CD4-positive, alpha-beta T cell treated with Interleukin-4 for 1 hour (primary cell): ENCODE measurements at regions not wholly inside any gene's neighbourhood (a gene's known extent, or its start where the extent isn't known, plus 50 kb on each side); places are given as distances from the start of the nearest gene placed in this dataset.

Source experiments
- DNase-seq, 2 donors: peaks; one replicate each; pipeline ENCODE4 v3.0.0-alpha.2; 2020 to 2022

GRCh38 chr5:24272741-24273140, 372.0 kb downstream of the CDH10 start:
- DNase-seq = peak in 1 of 2 donors; percentile 15

GRCh38 chr5:24280215-24280614, 364.6 kb downstream of the CDH10 start:
- no peak for DNase-seq

- no peak for DNase-seq
Observed at GRCh38 chr5:24281818-24282217, 363.0 kb downstream of the CDH10 start.

- DNase-seq = no peak
Observed at GRCh38 chr5:24289582-24290335, 355.0 kb downstream of the CDH10 start.

GRCh38 chr5:24290536-24290935, 354.2 kb downstream of the CDH10 start:
- DNase-seq = no peak

- DNase-seq = no peak
Observed at GRCh38 chr5:24291916-24292315, 352.9 kb downstream of the CDH10 start.

GRCh38 chr5:24294333-24294732, 350.4 kb downstream of the CDH10 start:
- no peak for DNase-seq

- DNase-seq = no peak
Observed at GRCh38 chr5:24314106-24314505, 330.7 kb downstream of the CDH10 start.

- DNase-seq = no peak
Observed at GRCh38 chr5:24320643-24321042, 324.1 kb downstream of the CDH10 start.

- no peak for DNase-seq
Observed at GRCh38 chr5:24325306-24325832, 319.4 kb downstream of the CDH10 start.

GRCh38 chr5:24331531-24331930, 313.2 kb downstream of the CDH10 start:
- DNase-seq = no peak

- DNase-seq = no peak
Observed at GRCh38 chr5:24347158-24347557, 297.6 kb downstream of the CDH10 start.

GRCh38 chr5:24351285-24351684, 293.5 kb downstream of the CDH10 start:
- DNase-seq = no peak

- no peak for DNase-seq
Observed at GRCh38 chr5:24353016-24353415, 291.8 kb downstream of the CDH10 start.

- DNase-seq = no peak
Observed at GRCh38 chr5:24353611-24354010, 291.2 kb downstream of the CDH10 start.

- no peak for DNase-seq
Observed at GRCh38 chr5:24363789-24364481, 280.8 kb downstream of the CDH10 start.

GRCh38 chr5:24364711-24365110, 280.1 kb downstream of the CDH10 start:
- DNase-seq = no peak

- no peak for DNase-seq
Observed at GRCh38 chr5:24365406-24365805, 279.4 kb downstream of the CDH10 start.

- no peak for DNase-seq
Observed at GRCh38 chr5:24367216-24367615, 277.6 kb downstream of the CDH10 start.

GRCh38 chr5:24368115-24368514, 276.7 kb downstream of the CDH10 start:
- DNase-seq = no peak

- no peak for DNase-seq
Observed at GRCh38 chr5:24376210-24376609, 268.6 kb downstream of the CDH10 start.

- no peak for DNase-seq
Observed at GRCh38 chr5:24376616-24377015, 268.2 kb downstream of the CDH10 start.

GRCh38 chr5:24381861-24382489, 262.8 kb downstream of the CDH10 start:
- DNase-seq = no peak

- DNase-seq = no peak
Observed at GRCh38 chr5:24385070-24385469, 259.7 kb downstream of the CDH10 start.
